ENCODE measurements at regions not wholly inside any gene's neighbourhood (a gene's known extent, or its start where the extent isn't known, plus 50 kb on each side); places are given as distances from the start of the nearest gene placed in this dataset.

DNA sequence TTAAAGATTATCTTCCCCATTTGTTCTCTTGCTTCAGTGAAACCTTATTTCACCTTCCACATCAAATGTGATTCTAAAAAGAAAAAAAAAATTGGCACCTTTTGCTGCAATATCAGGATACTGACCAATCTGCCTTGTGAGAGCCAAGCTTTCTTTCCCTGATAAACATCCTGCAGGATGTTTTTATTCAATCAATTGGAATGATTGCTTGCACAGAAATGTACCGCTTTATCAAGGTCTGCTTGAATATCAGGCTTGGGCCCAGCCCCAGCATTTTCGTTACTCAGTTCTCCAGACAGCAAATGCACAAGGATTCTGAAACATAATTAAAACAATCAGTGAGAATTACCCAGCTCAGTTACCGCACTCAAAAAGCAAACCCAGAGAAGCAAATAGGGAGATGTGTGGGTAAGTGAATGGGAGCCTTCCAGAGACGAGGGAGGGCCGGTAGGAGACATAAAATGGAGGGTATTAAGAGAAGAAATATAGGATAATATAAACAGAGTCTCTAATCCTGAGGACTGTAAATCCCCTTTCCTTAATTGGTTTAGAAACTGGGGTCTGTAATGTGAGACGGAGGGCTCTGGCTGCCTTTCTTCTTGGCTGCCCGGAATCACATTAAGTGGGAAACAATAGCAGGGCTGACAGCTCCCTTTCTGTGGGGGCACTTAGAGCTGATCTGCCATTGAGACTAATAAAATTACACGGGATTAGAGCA is 291.8 kb downstream of the ICOS start:
- DNase-seq (ENCODE audit: low read depth in 3 of 3) = no peak

DNA sequence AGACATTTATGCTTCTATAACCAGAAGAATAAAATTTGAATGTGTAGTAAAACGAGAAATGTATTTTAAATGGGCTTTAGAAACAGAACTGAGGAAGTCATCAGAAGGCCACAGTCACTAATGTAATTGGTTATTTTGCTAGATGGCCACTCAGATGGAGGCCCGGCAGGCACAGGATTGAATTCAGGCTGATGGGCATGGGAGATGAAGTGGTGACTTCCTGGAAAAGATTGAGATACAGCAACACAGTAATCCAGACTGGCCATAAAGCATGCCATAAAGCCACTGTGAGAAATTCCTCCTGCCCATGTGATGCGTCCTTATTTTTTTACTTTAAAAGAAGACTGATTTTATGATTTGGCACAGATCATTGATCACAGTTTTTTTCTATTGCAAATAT is 297.7 kb downstream of the ICOS start:
- DNase-seq (ENCODE audit: low read depth in 3 of 3) = no peak

DNA sequence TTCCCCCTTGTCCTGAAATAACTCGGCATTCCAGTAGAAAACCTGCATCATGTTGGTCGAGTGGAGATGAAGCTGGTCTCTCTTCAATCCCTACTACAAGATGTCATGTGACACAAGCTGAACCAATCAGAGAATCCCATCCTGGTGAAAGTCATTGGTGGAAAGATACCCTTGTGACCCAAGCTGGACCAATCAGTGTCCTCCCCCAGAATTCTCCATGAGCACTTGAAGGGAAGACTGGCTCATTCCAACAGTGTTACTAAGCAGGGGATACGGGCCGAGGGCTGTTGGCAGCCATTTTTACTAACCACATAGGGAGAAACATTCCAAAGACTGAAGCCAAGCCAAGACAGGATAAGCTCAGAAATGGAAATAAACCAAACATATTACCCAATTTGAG is 298.3 kb downstream of the ICOS start:
- DNase-seq (ENCODE audit: low read depth in 3 of 3) = no peak

DNA sequence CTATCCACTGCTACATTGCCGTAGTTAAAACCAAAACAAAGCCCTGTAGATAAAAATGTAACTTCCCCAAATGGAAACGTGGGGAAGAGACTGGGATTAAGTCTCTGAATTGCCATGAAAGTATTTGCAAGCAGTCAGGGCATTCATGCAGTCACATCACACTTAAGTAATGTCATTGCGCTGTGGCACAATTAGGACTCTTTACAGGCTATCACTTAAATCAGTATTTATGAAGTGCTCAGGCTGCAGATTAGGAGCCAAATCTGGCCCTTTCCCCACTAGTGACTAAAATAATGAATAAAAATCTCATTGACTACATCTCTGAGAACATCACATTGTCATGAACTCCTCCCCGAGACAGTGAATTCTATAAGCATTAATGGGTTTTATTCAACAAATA is 300.9 kb downstream of the ICOS start:
- DNase-seq (ENCODE audit: low read depth in 3 of 3) = no peak

DNA sequence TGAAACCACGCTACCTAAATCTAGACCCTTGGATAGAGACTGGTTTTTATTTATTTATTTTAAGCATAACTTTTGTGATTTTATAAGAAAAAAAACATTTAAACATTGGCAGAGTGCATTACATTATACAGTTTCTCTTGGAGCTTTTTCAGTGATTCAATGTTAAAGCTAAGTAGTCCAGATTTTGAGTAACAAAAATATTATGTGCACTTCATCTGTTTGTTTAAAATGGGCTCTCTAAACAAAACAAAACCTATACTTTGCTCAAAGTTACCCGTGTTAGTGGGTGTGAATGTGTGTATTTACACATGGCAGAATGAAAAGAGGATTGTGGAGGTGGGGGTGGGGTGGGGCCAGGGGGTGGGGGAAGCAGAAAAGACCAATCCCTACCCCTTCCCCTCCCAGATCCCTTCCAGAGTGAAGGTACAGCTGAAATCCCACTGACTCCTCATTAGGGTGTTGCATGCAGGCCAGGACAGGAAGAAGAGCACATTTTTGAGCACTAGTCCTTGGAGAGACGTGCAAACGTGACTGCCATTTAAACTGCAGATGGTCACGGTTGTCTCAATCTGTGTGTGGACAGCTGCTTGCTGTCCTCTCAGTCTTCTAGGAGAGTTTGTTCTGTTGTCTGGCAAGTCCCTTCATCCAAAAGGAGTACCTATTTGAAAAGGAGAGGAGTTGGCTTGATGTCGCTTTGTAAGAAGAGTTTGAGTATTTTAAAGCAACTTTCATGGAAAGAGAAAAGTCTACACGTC is 303.0 kb downstream of the ICOS start:
- DNase-seq (ENCODE audit: low read depth in 3 of 3) = no peak

DNA sequence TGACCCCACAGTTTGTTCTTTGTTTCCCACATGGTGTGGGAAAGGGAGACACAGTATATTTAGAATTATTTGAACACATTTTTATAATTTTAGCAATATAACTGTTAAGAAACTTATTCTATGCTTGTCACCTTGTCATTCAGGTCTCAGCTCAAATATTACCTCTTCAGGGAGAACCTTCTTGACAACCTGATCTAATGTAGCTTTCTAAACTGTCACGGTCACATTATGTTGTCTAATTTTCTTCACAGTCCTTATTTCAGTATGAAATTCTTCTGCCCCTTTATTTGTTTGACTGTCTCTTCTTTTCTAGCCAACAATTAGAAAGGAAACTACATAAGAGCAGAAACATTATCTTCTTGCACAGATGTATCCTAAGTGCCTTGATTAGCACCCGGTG is 304.3 kb upstream of the PARD3B start:
- DNase-seq (ENCODE audit: low read depth in 3 of 3) = no peak

DNA sequence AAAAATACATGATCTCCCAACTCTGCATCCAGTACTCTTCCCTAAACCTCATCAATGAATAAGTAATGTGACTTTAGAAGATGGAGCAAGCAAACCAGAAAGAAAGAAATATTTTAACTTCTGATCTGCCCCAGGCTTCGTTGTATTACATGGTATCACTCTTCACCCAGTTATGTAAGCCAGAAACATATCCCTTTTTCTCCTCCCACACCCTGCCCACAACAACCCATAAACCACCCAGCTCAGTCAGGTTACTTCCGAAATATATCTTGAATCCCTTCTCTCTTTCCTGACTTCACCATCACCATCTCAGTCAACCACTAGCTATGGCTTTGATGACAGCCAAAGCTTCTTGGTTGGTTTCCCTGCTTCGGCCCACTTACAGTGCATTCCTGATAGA is 295.8 kb upstream of the PARD3B start:
- no peak for DNase-seq (ENCODE audit: low read depth in 3 of 3)

DNA sequence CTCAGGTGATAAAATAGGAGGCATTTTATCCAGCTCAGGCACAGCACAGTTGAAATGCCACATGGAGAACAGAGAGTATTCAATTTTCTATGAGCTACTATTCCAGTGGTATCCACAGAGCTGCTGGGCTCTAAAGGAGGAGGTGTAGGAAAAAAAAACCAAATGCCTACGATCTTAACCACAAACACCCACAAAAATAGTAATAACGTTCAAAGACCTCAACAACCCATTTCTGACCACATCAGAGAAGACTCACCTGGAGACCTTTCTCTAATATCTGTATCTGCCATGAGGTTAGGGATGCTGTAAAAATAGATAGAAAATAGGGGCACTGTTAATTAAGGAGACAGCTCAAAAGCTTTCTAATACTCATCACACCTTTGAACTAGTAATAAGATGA is 294.6 kb upstream of the PARD3B start:
- no peak for DNase-seq (ENCODE audit: low read depth in 3 of 3)

DNA sequence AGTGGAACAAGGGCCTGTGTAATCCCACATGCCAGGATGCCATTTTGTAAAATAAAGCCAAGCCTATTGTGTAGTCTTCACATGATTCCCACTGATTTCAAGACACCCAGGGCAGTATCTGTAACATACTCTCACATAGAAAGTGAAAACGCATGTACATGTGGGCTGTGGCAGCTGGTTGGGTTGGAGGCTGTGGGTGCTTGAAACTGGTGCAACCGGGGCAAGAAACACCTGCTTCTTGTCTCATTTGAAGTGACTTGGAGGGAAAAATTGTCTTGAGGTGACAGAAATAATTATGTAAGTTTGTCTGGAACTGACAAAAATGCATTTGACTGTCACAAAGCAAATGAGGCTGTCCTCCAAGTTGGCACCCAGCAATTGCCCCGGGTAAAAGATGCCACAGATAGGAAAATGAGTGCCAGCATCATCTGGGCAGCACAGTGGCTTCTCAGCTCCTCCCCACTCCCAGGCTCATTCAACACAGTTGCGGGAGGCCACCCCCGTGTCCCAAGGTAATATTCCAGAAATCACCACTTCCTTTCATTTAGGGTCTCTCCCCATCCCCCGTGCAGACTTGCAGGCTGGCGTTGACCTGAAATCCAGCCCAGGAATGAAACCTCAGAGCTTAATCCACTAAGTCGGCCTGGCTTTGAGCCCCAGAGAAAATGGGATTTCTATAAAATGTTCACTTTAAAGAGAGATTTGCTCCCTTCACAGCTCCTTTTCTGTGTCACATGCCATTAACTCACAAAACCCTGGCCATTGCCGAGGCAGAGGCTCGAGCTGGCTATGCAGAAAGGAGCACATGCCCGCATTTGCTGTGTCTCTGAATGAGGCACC is 293.9 kb upstream of the PARD3B start:
- DNase-seq (ENCODE audit: low read depth in 3 of 3) = peak in 1 of 3 experiments; percentile 2

DNA sequence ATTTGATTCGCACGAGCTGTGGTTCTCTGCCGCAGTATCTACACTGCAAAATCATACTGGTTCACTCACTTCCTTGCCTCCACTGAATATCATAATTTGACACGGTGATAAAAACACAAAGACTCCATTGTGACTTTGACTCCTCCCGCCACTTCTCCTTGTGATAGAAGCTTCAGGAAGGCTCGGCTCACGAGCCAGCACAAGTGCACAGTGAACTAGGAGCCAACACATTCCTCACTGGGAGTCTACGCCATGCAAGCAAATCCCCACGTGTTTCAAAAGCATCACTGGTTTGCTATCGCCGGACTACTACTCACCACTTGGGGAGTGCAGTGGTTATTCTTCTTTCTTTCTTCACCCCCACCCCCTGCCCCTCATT is 293.3 kb upstream of the PARD3B start:
- DNase-seq (ENCODE audit: low read depth in 3 of 3) = no peak

DNA sequence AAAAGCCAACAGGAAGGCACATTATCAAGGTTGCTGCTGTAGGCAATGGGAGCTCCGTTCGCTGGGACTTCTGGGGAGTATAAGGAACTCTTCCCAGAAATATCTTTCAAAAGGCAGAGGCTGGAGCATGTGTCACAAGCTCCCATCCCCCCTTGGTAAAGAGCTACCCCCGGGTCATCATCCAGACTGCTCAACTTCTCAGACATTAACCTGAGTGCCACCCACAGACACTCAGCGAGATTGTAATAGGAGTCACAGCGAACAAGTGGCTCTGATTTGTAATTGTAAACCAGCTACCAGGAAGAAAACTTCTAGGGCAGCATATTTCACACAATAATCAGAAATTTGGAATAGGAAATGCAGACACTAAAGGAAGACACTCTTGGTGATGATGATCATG is 290.2 kb upstream of the PARD3B start:
- no peak for DNase-seq (ENCODE audit: low read depth in 3 of 3)

DNA sequence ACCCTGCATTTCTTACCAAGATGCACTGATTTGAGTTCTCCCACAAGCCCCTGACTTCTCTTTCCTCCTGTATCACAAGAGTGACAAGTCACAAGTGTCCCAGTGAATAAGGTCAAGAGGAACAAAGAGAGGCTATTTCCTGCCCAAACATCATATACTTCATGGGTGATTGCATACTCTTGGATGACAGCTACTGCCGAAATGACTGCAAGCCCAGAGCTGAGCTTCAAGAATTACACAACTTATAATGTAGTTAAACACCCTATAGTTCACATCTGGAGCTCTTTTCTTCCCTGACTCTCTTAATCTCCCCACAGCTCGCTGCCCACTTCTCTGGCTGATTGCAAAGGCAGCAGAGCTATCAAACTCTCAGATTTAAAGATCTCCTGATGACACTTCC is 289.7 kb upstream of the PARD3B start:
- DNase-seq (ENCODE audit: low read depth in 3 of 3) = no peak

DNA sequence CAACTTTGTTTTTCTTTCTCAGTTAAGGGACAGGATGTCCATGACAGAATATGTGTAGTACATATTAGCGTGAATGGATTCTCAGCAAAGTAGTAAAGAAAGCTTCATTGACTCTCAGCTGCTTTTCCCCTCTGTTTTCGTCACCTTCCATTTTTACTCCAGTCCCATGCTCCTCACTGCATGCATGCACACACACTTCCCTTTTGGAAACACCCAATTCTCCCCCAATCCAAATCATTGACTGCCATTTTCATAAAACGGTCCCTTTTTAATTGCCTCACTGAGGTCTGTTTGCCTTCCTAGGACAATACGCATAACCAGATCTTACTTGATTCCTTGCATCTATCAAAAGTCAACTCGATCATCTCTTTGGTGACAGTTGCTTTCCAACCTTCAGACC is 287.5 kb upstream of the PARD3B start:
- DNase-seq (ENCODE audit: low read depth in 3 of 3) = no peak

DNA sequence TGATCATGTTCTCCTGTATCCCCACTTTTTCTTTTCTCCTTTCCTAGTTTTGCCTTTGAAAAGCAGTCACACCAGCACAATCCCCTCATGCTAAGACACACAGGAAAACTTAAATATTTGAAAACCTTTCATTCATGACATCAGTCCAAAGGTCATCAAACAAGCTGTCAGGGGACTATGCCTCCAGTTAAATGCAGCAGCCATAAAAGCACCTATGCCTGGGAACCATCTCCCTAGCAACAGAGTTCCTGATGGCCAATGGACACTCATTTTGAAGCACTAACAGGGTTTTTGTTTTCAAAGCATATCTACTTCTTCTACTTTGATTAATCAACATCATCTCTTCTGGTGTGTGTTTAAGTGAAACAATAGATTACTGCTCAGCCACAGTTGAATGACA is 286.4 kb upstream of the PARD3B start:
- DNase-seq (ENCODE audit: low read depth in 3 of 3) = no peak

DNA sequence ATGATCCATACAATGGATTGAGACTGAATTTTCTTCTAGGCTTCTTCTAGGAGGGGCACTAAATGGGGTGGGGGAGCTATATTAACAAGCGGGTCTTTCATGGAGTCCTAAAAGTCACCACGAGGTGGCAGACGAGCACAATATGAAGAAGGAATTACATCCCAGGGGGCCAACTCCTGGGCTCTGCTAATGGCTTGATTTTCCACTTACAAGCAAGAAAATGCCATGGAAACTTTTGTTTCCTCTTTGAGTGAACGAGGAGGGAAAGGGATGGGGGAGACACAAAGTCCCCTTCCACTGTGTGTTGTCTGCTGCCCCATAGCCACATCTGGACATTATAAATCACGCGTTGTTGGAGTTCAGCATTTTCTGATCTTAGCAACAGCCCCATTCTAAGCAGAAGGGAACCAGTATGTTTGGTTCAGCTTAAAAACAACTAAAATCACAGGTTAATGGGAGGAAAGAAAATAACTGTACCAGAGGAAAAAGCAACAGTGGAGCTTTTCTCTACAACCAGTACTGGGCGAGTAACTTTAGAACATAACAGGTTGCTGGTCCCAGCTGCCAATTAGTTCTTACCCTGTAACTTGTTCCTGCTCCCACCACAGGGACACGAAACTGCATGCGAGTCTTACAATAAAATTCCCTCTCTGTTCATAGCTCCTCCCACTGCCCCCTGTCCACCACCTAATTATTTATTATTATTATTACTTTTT is 285.0 kb upstream of the PARD3B start:
- DNase-seq (ENCODE audit: low read depth in 3 of 3) = peak; percentile 9 to 30 (median 11)

DNA sequence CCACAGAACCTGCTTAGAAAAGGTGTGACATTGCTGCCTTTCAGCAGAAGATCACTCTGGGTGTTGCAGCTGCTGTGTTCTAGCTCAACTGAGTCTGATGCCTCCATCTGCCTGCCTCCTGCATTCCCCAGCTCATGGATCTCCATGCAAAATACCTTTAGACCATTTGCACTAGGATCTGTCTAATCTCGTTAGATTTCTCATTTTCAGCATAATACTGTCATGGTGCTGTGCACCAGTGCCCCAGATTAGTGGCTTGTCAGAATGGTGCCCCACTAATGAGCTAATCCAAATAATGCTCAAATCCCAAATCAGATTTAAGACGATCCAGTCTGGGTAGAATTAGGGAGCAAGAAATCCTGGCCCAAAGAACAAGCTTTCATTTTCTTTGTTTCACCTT is 284.4 kb upstream of the PARD3B start:
- DNase-seq (ENCODE audit: low read depth in 3 of 3) = no peak

DNA sequence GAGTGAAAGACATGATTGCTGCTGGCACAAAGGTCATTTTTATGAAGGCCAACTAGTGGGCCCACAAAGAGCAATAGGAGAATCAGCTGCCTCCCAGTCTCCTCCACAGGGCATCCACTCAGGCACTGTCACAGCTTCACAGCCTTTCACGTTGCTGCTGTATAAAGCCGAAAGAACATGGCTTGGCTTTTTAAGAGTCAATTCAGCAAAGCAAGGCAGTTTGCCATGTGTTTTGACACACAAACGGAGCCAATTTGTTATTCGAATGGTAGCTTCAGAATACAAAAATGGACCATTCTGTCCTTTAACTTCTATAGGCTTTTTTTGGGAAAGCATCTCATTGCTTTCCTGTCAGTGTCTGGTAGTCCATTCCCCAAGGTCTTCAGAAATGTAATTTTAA is 283.4 kb upstream of the PARD3B start:
- no peak for DNase-seq (ENCODE audit: low read depth in 3 of 3)

DNA sequence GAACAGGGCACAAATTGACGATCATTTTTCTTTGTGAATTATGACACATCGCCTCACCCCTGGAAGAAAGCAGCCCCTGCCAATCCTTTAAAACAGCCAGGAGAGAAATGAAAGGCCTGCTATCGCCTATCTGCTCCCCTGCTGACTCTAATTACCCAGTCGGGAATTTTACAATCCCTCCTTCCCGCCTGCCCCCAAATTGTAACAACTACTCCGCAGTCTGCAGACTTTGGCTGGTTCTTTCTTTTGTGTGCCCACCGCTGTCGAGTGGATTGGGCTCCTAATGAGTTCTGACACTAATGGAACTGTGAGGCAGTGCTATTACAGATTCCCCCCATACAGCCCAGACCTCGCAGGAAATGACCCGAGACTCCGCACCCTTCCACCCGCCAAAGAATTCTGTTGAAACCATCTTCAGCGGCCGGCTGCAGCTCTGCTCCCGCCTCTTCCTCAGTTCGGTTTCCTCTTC is 281.2 kb upstream of the PARD3B start:
- DNase-seq (ENCODE audit: low read depth in 3 of 3) = no peak

DNA sequence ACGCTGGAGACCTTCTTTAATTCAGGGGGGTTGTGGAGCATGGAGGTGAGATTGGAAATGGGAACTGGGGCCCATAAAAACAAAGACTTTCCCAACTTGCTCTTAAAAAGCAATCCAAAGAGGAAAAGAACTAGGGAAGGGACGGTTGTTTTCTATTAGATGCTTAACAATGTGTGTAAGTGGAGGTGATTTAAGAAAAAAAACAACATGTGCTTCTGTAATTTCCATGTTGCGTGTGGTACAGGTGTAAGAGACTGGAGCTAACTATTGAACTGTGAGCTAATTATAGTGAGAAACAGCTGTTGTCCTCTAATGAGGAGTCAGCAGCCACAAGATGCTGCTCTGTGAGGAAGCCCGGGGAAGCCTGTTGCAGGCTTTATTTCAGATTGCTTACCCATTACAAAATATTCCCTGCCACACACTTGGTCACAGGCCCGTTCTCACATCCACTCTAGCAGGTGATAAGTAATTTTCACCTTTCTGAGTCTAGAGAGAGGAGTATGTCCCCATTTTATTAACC is 280.6 kb upstream of the PARD3B start:
- DNase-seq (ENCODE audit: low read depth in 3 of 3) = no peak

DNA sequence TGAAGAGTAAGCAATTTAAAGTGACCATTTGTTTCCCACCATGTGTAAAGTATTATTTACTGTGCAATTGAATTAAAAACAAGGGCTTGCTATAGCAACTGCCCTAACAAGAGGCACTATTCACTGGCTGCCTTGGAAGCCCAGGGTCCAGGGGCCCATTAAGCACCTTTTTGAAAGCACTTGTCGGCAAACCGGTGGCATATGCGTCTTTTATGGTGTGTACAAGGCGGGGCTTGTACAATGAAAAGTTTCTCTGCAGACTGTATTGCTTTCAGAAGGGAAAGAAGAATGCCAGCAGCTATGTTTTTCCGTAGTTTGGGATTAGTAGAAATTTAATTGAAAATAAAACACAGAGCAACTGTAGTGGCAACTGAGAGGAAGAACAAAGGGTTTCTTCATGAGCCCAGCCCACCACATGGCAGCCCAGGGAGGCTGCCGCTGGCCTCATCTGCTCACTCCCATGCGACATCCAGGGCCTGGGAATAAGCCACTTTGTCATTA is 279.5 kb upstream of the PARD3B start:
- no peak for DNase-seq (ENCODE audit: low read depth in 3 of 3)

DNA sequence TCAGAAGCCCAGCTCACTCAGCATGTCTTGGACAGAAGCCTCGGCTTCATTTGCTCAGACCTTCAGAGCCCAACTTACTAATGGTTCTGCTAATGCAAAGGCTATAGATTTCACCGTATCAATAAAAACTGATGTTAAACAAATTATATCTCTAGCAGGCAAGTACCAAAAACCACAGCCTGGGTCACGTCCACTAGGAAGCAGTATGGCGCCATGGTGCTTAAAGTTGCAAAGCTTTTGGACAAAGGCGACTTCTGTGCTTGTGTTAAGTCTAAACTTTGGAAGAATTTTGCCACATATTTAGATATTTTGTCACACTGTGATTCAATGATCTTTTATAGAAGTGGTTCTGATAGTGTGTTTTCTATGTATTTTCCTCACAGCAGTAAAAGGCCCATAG is 276.8 kb upstream of the PARD3B start:
- no peak for DNase-seq (ENCODE audit: low read depth in 3 of 3)

DNA sequence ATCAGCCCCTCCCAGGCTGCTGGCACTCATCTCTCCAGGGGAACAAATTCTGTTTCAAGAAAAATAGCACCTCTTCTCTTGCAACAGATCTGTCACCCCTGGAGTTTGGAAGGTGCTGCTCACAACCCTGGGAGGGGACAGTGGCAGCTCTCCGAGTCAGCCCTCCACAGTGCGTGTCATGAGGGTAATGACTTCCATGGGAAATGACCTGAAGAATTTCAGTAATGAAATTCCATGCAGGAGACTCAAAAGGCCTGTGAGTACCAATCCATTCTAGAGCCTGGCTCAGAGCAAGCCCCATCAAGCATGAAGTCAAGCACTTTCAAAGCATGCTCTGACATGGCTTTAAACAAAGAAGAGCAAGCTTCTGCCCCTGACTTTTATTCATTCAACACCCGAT is 276.3 kb upstream of the PARD3B start:
- DNase-seq (ENCODE audit: low read depth in 3 of 3) = no peak
